Type B pancreatic cell (in vitro differentiated cells): ENCODE measurements at regions not wholly inside any gene's neighbourhood (a gene's known extent, or its start where the extent isn't known, plus 50 kb on each side); places are given as distances from the start of the nearest gene placed in this dataset.
A peak's percentile ranks its signal among the peaks of the same experiment; 100 is the strongest.

Experiments
- DNase-seq: peaks from one replicate; pipeline ENCODE4 v3.0.0; 2021; ENCODE audit warnings: mixed read lengths; ENCODE audit not compliant: unreplicated experiment; ENCODE audit errors: extremely low spot score
- H3K27ac Mint-ChIP-seq: 2 replicates; pipeline ENCODE4 v1.8.0; 2021; ENCODE audit warnings: mild to moderate bottlenecking, mixed read lengths
- H3K27me3 Mint-ChIP-seq: 2 replicates; pipeline ENCODE4 v1.8.0; 2021; ENCODE audit warnings: mixed read lengths
- H3K36me3 Mint-ChIP-seq: 2 replicates; pipeline ENCODE4 v1.8.0; 2021; ENCODE audit warnings: mixed read lengths
- H3K4me1 Mint-ChIP-seq: one replicate; pipeline ENCODE4 v1.8.0; 2021; ENCODE audit warnings: mixed read lengths; ENCODE audit not compliant: unreplicated experiment
- H3K4me3 Mint-ChIP-seq: 2 replicates; pipeline ENCODE4 v1.8.0; 2021; ENCODE audit warnings: mild to moderate bottlenecking, mixed read lengths
- H3K9me3 Mint-ChIP-seq: 2 replicates; pipeline ENCODE4 v1.8.0; 2021; ENCODE audit warnings: mixed read lengths
- TF ChIP-seq, protein P1 (sequence below): fragments of 200-600 bp; sonication (generic); conservative IDR thresholded peaks from 2 replicates; pipeline ENCODE4 v1.5.0; 2021; ENCODE audit warnings: antibody characterized with exemption, mild to moderate bottlenecking

DNA sequence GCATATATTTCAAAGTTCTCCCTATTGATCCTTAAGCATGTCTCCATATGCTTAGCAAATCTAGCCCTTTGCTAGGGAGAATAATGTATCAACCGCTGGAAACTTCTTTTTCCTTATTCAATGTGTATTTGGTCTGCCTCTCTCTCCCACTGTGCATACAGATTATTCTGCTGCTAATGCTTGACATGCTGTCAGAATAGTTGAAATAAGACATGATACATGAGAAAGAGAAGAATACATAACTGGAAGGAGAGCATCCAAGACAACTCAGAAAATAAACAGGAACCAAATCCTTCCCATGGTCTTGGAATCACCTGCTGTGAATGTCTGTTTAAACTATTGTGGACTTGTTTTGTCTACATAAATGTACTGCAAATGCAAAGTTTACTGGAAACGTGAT, 1103.0 kb downstream of the EFNB2 start:
- no peaks in the 10 kb centered on the region for H3K9me3 Mint-ChIP-seq
- no peaks in the 10 kb centered on the region for H3K4me1 Mint-ChIP-seq
- H3K4me3 Mint-ChIP-seq, result no peak overlapping the region
- no peak overlapping the region for H3K27ac Mint-ChIP-seq
- no peaks in the 10 kb centered on the region for H3K27me3 Mint-ChIP-seq
- no peaks in the 10 kb centered on the region for H3K36me3 Mint-ChIP-seq
- DNase-seq, result no peak
- TF ChIP-seq, protein P1, sequence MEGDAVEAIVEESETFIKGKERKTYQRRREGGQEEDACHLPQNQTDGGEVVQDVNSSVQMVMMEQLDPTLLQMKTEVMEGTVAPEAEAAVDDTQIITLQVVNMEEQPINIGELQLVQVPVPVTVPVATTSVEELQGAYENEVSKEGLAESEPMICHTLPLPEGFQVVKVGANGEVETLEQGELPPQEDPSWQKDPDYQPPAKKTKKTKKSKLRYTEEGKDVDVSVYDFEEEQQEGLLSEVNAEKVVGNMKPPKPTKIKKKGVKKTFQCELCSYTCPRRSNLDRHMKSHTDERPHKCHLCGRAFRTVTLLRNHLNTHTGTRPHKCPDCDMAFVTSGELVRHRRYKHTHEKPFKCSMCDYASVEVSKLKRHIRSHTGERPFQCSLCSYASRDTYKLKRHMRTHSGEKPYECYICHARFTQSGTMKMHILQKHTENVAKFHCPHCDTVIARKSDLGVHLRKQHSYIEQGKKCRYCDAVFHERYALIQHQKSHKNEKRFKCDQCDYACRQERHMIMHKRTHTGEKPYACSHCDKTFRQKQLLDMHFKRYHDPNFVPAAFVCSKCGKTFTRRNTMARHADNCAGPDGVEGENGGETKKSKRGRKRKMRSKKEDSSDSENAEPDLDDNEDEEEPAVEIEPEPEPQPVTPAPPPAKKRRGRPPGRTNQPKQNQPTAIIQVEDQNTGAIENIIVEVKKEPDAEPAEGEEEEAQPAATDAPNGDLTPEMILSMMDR, result no peak

DNA sequence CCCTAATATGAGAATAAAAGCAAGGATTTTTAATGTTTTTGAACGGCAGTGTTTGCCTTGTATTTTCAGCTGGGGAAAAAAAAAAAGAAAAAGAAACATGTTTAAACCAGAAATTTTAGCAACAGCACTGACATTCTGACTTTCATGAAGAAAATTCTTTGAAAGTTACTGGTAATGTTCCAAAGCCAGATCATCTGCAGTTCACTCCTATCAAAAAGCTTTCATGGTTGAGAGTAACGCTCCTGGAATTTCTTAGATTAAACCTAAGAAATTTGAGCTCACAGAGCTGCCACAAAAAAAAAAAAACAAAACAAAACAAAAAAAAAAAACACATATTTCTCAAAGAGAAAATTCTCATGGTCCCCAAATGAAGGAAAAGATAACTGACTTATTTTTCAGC, 1106.7 kb downstream of the EFNB2 start:
- TF ChIP-seq, protein P1, result no peak
- no peak for DNase-seq
- no peaks in the 10 kb centered on the region for H3K4me1 Mint-ChIP-seq
- H3K9me3 Mint-ChIP-seq, result no peaks in the 10 kb centered on the region
- no peak overlapping the region for H3K27ac Mint-ChIP-seq
- no peak overlapping the region for H3K4me3 Mint-ChIP-seq
- no peaks in the 10 kb centered on the region for H3K27me3 Mint-ChIP-seq
- H3K36me3 Mint-ChIP-seq, result no peaks in the 10 kb centered on the region

DNA sequence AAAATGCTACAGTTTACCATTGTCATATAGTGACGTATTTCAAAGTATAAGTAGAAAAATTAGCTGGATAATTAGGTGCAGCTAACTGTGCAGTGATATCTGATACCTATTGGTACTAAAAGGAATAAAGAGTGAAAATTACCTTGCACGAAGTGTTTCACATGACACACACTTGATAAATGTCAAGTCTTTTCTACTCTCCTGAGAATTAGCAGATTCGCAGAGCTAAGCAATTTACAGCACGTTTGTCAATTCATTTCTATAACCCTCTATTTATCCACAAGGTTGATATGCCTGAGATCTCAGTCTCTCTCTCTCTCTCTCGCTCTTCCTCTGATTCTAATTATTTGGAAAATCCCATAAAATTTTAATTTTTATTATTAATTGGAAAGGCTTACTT, 1109.0 kb downstream of the EFNB2 start:
- Mint-ChIP-seq H3K36me3 (no peaks in the 10 kb centered on the region), H3K4me1 (no peaks in the 10 kb centered on the region), H3K27me3 (no peaks in the 10 kb centered on the region), H3K4me3 (no peak overlapping the region), H3K9me3 (no peaks in the 10 kb centered on the region), H3K27ac (no peak overlapping the region)
- no peak for DNase-seq
- TF ChIP-seq, protein P1, result no peak

DNA sequence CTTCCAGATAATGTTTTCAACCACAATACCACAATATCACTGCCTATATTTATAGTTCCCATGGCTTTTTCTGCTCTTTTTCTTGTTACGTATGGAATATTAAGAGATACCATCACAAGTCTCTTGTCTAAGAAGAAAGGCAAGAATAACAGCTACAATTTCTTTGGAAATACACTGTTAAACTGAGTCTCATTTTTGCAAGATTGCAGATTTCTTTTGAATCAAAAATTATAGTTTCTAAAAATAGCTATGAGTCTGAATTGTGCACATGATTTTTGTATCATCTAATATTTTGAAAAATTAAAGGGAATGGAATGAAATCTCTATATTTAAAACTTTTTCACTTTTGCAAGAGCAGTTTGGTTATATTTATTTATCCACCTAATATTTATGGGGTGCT, 1120.8 kb downstream of the EFNB2 start:
- DNase-seq, result no peak
- no peaks in the 10 kb centered on the region for H3K4me1 Mint-ChIP-seq
- no peak overlapping the region for H3K4me3 Mint-ChIP-seq

GRCh38 chr13:105412171-105412570, 1123.3 kb downstream of the EFNB2 start:
- Mint-ChIP-seq H3K36me3 (no peaks in the 10 kb centered on the region), H3K4me3 (no peak overlapping the region), H3K27ac (no peak overlapping the region), H3K4me1 (no peaks in the 10 kb centered on the region), H3K27me3 (no peaks in the 10 kb centered on the region), H3K9me3 (no peaks in the 10 kb centered on the region)
- TF ChIP-seq, protein P1, result no peak
- DNase-seq, result no peak

More for the DNA sequence above, 1120.8 kb downstream of the EFNB2 start:
- no peaks in the 10 kb centered on the region for H3K36me3 Mint-ChIP-seq
- no peaks in the 10 kb centered on the region for H3K27me3 Mint-ChIP-seq
- no peaks in the 10 kb centered on the region for H3K9me3 Mint-ChIP-seq
- no peak overlapping the region for H3K27ac Mint-ChIP-seq
- TF ChIP-seq, protein P1, result no peak

- Mint-ChIP-seq H3K4me1 (no peaks in the 10 kb centered on the region), H3K9me3 (no peaks in the 10 kb centered on the region), H3K36me3 (no peaks in the 10 kb centered on the region), H3K27me3 (no peaks in the 10 kb centered on the region), H3K4me3 (no peak overlapping the region), H3K27ac (no peak overlapping the region)
- no peak for DNase-seq
- TF ChIP-seq, protein P1, result peak; percentile 72
Observed at GRCh38 chr13:105410602-105411001, 1124.9 kb downstream of the EFNB2 start.
